GM12872 (cell line): ENCODE measurements at regions not wholly inside any gene's neighbourhood (a gene's known extent, or its start where the extent isn't known, plus 50 kb on each side); places are given as distances from the start of the nearest gene placed in this dataset.

ENCODE experiments used
- TF ChIP-seq, protein P1 (sequence below): IDR thresholded peaks from 3 replicates; pipeline ENCODE4 v1.5.1; 2011; ENCODE audit warnings: low read depth, mild to moderate bottlenecking, low read length, moderate library complexity; ENCODE audit not compliant: insufficient read depth

GRCh38 chr12:75655315-75655806 is 144.0 kb upstream of the KRR1 start:
- TF ChIP-seq, protein P1, sequence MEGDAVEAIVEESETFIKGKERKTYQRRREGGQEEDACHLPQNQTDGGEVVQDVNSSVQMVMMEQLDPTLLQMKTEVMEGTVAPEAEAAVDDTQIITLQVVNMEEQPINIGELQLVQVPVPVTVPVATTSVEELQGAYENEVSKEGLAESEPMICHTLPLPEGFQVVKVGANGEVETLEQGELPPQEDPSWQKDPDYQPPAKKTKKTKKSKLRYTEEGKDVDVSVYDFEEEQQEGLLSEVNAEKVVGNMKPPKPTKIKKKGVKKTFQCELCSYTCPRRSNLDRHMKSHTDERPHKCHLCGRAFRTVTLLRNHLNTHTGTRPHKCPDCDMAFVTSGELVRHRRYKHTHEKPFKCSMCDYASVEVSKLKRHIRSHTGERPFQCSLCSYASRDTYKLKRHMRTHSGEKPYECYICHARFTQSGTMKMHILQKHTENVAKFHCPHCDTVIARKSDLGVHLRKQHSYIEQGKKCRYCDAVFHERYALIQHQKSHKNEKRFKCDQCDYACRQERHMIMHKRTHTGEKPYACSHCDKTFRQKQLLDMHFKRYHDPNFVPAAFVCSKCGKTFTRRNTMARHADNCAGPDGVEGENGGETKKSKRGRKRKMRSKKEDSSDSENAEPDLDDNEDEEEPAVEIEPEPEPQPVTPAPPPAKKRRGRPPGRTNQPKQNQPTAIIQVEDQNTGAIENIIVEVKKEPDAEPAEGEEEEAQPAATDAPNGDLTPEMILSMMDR, result no peak

- TF ChIP-seq, protein P1, result no peak
Measured at GRCh38 chr12:75651342-75651695, 139.9 kb upstream of the KRR1 start.

DNA sequence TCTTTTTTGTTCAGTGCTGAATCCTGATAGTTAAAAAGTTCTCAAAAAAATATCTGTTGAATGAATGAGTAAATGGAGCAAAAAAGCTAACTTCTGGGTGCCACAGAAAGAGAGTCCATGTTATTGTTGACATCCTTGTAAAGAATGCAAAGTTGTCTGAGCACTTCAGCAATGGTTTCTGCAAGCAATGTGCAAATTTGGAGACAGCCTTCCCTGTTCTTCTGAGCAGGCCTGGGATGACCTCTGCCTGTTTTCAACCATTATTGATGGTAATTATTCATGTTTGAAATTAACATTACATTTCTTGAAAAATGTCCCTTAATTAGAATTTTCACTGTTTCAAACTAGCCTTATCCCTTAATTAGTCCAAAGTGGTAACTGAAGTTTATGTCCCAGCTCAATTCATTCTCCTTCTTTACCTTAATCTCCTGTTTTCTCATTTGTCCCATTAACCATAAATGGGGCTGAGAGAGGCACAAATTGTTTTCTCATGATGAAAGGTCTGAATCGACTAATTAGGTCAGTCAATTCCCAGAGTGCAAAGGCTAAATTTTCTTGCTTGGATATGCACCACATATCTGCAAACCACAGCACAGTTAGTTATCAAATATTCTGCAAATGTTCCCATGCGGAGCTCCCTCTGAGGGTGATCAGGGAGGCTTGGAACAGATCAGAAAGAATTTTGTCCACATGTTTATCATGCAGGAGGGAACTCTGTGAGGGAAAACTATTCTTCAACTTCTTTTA is 139.4 kb upstream of the KRR1 start:
- TF ChIP-seq, protein P1, result no peak

DNA sequence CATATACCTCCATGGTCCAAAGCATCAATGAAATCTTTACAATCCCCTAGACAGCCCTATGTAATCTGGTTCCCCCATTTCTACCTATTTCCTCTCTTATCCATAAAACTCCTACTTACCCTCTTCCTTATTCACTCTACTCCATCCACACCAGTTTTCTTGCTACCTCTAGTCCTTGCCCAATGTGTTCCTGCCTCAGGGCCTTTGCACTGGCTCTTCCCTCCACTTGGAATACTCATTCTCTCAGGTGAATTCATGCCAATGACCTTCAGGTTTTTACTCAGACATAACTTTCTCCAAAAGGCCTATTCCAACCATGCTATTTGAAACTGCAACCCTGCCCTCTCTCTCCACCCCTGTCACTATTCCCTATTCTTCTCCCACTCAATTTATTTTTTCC is 138.7 kb upstream of the KRR1 start:
- TF ChIP-seq, protein P1, result no peak

DNA sequence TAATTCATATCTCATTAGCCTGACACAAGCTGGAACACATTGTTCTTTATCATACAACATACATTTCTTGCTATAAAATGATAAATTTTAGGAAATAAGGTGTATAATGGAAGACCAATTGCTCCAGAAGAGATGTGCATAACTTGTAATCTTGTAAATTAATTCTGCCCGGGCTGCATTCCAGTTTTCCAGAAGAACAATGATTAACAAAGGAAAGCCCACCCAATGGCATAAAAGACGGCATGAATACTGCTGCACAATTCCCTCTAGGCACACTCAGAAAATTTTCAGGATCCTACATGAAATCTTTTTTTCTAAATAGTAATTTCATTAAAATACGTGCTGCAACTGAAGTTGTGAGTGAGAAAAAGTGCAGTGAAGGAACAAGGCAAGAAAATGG is 137.4 kb upstream of the KRR1 start:
- TF ChIP-seq, protein P1, result no peak

- TF ChIP-seq, protein P1, result no peak
Measured at GRCh38 chr12:75646329-75647210, 135.2 kb upstream of the KRR1 start.

GRCh38 chr12:75644472-75645072 is 133.2 kb upstream of the KRR1 start:
- TF ChIP-seq, protein P1, result no peak
